ENCODE measurements at regions not wholly inside any gene's neighbourhood (a gene's known extent, or its start where the extent isn't known, plus 50 kb on each side); places are given as distances from the start of the nearest gene placed in this dataset.

- H3K36me3 ChIP-seq (replicated peaks in 1 of 2; ENCODE audit: control insufficient read depth in 1 of 2, insufficient read depth in 2 of 2, low read length in 1 of 2), result no peaks in the 10 kb centered on the region
- H3K9me2 ChIP-seq, result no peaks in the 10 kb centered on the region
- no peak overlapping the region for H3K9ac ChIP-seq
- ChIA-PET CTCF (interaction anchor here (0.7 to 2.6 kb wide), 4 partner anchors 11 to 145 kb away, joined by 3 to 7 read pairs (median 5); no protein-coding TSS in a partner anchor), POLR2A (no interaction called here)
- H3K4me2 ChIP-seq, result no peak overlapping the region
- WGBS (ENCODE audit: low lambda C conversion rate), result 53% methylated on average over 20 of the region's 21 CpGs
- no peak overlapping the region for H2AFZ ChIP-seq (ENCODE audit: low read depth)
- H3K79me2 ChIP-seq (ENCODE audit: insufficient read depth), result no peaks in the 10 kb centered on the region
- H3K27ac ChIP-seq (ENCODE audit: low read depth in 2 of 2, low read length in 1 of 2), result no peak overlapping the region
- H3K4me1 ChIP-seq (ENCODE audit: control insufficient read depth in 1 of 2, insufficient read depth in 2 of 2, low read depth in 1 of 2, low read length in 1 of 2), result peaks cover 0 to 2% of the 10 kb centered on the region in 2 experiments; a peak in 2 of 4 replicates
- H3K4me3 ChIP-seq (ENCODE audit: low read depth in 2 of 2, low read length in 1 of 2), result no peak overlapping the region
- DNase-seq, result peak; percentile 11
- H3F3A ChIP-seq (replicated peaks; ENCODE audit: insufficient read depth), result no peaks in the 10 kb centered on the region
- TF ChIP-seq RCOR1 (IDR thresholded peaks at IDR 0.05; ENCODE audit: low read length) (no peak), MXI1 (IDR thresholded peaks at IDR 0.05; ENCODE audit: low read depth, low read length) (no peak), RAD21 (IDR thresholded peaks at IDR 0.05; ENCODE audit: low read length) (peak; percentile 48), EZH2phosphoT487 (IDR thresholded peaks at IDR 0.05; ENCODE audit: borderline replicate concordance, low read depth) (no peak), SIN3A (IDR thresholded peaks at IDR 0.05; ENCODE audit: borderline replicate concordance, low read depth, low read length) (no peak), TEAD4 (IDR thresholded peaks at IDR 0.05; ENCODE audit: borderline replicate concordance, insufficient read depth) (no peak), POLR2AphosphoS5 (IDR thresholded peaks at IDR 0.05; ENCODE audit: low read depth, low read length) (no peak), ELF1 (IDR thresholded peaks at IDR 0.05) (no peak), GATA2 (CRISPR knock-in tag; IDR thresholded peaks at IDR 0.05) (no peak), FOSL2 (IDR thresholded peaks at IDR 0.05; ENCODE audit: borderline replicate concordance, low read depth) (no peak), REST (IDR thresholded peaks at IDR 0.05; ENCODE audit: low read depth, low read length) (no peak), MAX (IDR thresholded peaks at IDR 0.05; ENCODE audit: low read depth) (0 out of 2 replicates have a peak, but pooled peaks have one; percentile 15), PBX3 (IDR thresholded peaks at IDR 0.05) (no peak), CTCF (IDR thresholded peaks at IDR 0.05) (peak; percentile 61), JUND (IDR thresholded peaks at IDR 0.05) (no peak), TCF12 (IDR thresholded peaks at IDR 0.05) (no peak), EP300 (IDR thresholded peaks at IDR 0.05; ENCODE audit: borderline replicate concordance in 1 of 2, low read depth in 1 of 2, low read length in 1 of 2) (no peak), SMC3 (IDR thresholded peaks at IDR 0.05; ENCODE audit: low read depth, low read length) (peak; percentile 59), FOXM1 (IDR thresholded peaks at IDR 0.05; ENCODE audit: low read depth) (no peak), GABPA (IDR thresholded peaks at IDR 0.05; ENCODE audit: low read depth) (no peak)
- TF ChIP-seq, protein P1, sequence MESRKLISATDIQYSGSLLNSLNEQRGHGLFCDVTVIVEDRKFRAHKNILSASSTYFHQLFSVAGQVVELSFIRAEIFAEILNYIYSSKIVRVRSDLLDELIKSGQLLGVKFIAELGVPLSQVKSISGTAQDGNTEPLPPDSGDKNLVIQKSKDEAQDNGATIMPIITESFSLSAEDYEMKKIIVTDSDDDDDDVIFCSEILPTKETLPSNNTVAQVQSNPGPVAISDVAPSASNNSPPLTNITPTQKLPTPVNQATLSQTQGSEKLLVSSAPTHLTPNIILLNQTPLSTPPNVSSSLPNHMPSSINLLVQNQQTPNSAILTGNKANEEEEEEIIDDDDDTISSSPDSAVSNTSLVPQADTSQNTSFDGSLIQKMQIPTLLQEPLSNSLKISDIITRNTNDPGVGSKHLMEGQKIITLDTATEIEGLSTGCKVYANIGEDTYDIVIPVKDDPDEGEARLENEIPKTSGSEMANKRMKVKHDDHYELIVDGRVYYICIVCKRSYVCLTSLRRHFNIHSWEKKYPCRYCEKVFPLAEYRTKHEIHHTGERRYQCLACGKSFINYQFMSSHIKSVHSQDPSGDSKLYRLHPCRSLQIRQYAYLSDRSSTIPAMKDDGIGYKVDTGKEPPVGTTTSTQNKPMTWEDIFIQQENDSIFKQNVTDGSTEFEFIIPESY (IDR thresholded peaks at IDR 0.05; ENCODE audit: borderline replicate concordance, low read depth), result no peak
- H3K27me3 ChIP-seq (ENCODE audit: insufficient read depth), result no peaks in the 10 kb centered on the region; the same call in 1 of the 2 replicates
- H3K9me3 ChIP-seq, result no peaks in the 10 kb centered on the region
- H4K20me1 ChIP-seq (ENCODE audit: insufficient read depth), result no peaks in the 10 kb centered on the region
These were observed 383.4 kb downstream of the LMO7 start for GRCh38 chr13:76019421-76020044.
